Immature natural killer cell (primary cell): ENCODE measurements at regions not wholly inside any gene's neighbourhood (a gene's known extent, or its start where the extent isn't known, plus 50 kb on each side); places are given as distances from the start of the nearest gene placed in this dataset.

Experiments used
- DNase-seq, 3 donors: peaks; one replicate each; pipeline ENCODE4 v3.0.0; 2022; ENCODE audit warnings: mixed read lengths in 1 of 3
- H3K27ac Mint-ChIP-seq, 6 donors: one replicate each; pipeline ENCODE4 v1.8.0; 2020; ENCODE audit warnings: mixed read lengths in 6 of 6, mild to moderate bottlenecking in 5 of 6, inconsistent platforms in 4 of 6, moderate library complexity in 3 of 6
- H3K27me3 Mint-ChIP-seq, 3 donors: one replicate each; pipeline ENCODE4 v1.8.0; 2020 to 2021; ENCODE audit warnings: low read depth in 3 of 3, mild to moderate bottlenecking in 3 of 3, mixed read lengths in 3 of 3, moderate library complexity in 3 of 3, inconsistent platforms in 1 of 3
- H3K36me3 Mint-ChIP-seq, 3 donors: one replicate each; pipeline ENCODE4 v1.8.0; 2020; ENCODE audit warnings: mixed read lengths in 3 of 3, inconsistent platforms in 2 of 3, mild to moderate bottlenecking in 2 of 3
- H3K4me1 Mint-ChIP-seq, 2 donors: one replicate each; pipeline ENCODE4 v1.8.0; 2020; ENCODE audit warnings: inconsistent platforms in 2 of 2, mild to moderate bottlenecking in 2 of 2, mixed read lengths in 2 of 2, moderate library complexity in 1 of 2
- H3K4me3 Mint-ChIP-seq, 5 donors: one replicate each; pipeline ENCODE4 v1.8.0; 2020; ENCODE audit warnings: mild to moderate bottlenecking in 5 of 5, mixed read lengths in 5 of 5, inconsistent platforms in 3 of 5, moderate library complexity in 3 of 5
- H3K9me3 Mint-ChIP-seq, 6 donors: one replicate each; pipeline ENCODE4 v1.8.0; 2020; ENCODE audit warnings: mild to moderate bottlenecking in 6 of 6, mixed read lengths in 6 of 6, inconsistent platforms in 4 of 6, moderate library complexity in 3 of 6

DNA sequence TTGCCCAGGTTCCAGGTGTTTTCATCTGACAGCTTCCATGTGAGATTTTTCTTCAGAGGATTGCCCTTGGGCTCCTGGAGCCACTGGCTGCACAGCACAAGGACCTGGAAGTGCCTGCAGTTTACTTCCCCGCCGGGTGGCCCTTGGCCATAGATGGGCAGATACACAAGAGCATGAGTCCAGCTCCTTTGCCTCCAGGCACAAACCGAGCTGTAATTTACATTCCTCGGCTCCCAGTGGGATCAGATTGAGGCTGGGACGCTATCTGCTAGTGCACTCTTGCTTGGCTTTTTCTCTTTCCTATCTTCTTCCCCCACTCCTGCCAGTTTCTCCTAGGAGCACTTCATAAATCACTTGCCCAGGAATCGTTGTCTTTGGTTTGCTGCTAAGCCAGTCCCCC, 85.4 kb upstream of the RALY start:
- no peaks in the 10 kb centered on the region for H3K9me3 Mint-ChIP-seq
- peaks cover 0 to 8% (median 0%) of the 10 kb centered on the region in 3 donors for H3K27me3 Mint-ChIP-seq
- H3K27ac Mint-ChIP-seq = no peak overlapping the region

DNA sequence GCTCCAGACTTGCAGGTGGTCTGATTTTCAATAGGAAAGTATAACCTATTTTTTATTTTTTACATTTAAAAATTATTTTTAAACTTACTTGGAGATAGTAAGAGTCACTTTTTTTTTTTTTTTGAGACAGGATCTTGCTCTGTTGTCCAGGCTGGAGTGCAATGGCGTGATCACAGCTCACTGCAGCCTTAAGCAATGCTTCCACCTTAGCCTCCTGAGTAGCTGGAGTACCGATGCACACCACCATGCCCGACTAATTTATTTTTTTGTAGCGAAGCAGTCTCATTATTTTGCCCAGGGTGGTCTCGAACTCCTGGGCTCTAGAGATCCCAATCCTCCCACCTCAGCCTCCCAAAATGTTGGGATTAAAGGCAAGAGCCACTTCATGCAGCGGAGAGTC, 84.8 kb upstream of the RALY start:
- H3K4me1 Mint-ChIP-seq = no peaks in the 10 kb centered on the region
- H3K27ac Mint-ChIP-seq = no peak overlapping the region
- no peaks in the 10 kb centered on the region for H3K36me3 Mint-ChIP-seq
- no peaks in the 10 kb centered on the region for H3K9me3 Mint-ChIP-seq
- H3K4me3 Mint-ChIP-seq = no peak overlapping the region
- peaks cover 0 to 11% (median 0%) of the 10 kb centered on the region in 3 donors for H3K27me3 Mint-ChIP-seq
- DNase-seq = no peak

More for the DNA sequence above, 85.4 kb upstream of the RALY start:
- Mint-ChIP-seq H3K4me1 (no peaks in the 10 kb centered on the region), H3K4me3 (no peak overlapping the region), H3K36me3 (no peaks in the 10 kb centered on the region)
- no peak for DNase-seq

DNA sequence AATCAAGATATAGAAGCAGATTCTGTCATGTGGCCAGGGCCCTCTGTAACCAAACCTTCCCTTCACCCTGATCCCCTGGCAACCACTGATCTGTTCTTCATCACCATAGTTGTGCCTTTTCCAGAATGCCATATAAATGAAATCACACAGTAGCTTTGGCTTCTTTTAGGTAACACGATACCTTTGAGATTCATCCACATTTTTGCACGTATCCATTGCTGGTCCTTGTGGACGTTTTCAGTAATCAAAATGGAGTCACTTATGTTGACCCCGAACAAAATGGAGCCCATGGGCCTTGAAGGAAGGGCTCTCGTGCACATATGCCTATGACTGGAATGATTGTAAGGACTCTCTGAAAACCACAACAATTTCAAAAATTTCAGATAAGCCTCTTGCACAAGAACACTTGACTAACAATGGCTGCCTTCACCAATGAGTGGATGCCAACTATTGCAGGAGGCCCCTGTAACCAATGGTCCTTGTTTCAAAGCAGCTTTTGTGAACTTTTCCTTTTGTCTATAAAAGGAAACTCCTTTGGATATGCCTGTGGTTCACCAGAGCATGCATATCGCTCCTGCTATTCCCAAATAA, 84.3 kb upstream of the RALY start:
- Mint-ChIP-seq H3K36me3 (no peaks in the 10 kb centered on the region), H3K27ac (no peak overlapping the region), H3K4me1 (no peaks in the 10 kb centered on the region), H3K9me3 (no peaks in the 10 kb centered on the region), H3K4me3 (no peak overlapping the region), H3K27me3 (peaks cover 0 to 11% (median 0%) of the 10 kb centered on the region in 3 donors)
- DNase-seq = no peak

DNA sequence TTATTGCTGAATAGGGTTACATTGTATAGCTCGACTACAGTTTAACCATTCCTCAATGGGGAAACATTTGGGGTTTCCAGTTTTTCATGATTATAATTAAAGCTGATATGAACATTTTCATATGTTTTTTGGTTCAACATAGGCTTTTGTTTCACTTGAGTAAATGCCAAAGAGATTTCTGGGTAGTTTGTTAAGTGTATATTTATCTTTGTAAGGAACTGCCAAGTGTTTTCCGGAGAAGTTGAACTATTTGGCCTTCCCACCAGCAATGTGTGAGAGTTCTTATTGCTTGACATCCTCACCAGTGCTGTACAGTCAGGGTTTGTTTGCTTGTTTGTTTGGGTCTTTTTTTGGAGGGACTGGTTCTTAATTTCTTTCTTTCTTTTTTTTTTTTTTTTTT, 83.7 kb upstream of the RALY start:
- Mint-ChIP-seq H3K4me3 (no peak overlapping the region), H3K9me3 (no peaks in the 10 kb centered on the region), H3K4me1 (no peaks in the 10 kb centered on the region), H3K27me3 (peaks cover 0 to 11% (median 0%) of the 10 kb centered on the region in 3 donors), H3K27ac (no peak overlapping the region), H3K36me3 (no peaks in the 10 kb centered on the region)
- no peak for DNase-seq

DNA sequence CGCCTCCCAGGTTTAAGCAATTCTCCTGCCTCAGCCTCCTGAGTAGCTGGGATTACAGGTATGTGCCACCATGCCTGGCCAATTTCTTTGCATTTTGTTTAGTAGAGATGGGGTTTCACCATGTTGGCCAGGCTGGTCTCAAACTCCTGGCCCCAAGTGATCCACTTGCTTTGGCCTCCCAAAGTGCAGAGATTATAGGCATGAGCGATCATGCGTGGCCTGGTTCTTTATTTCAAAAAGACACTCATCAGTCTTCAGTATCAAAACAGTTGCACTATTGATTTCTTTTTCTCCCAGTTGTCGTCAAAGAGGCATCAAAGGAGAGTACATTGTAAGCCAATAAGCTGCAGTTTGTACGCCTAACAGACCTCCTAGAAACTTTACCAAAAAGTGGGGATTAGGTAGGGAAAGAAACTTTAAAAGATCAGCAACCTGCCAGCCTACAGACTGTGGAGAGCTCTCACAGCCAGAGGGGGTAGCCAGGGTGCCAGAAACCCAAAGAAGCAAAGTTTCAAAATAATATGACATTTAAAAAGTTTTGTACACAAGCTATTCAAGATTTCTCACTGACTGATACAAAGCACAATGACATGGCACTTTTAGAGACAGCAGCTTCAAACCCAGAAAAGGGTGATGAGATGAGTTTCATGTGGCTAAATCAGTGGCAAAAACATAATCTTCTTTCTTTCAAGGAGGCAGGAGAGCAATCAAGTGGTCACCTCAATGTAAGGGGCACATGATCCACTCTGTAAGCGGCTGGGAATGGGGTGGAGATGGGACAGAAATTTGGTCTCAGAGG, 83.0 kb upstream of the RALY start:
- H3K9me3 Mint-ChIP-seq = no peaks in the 10 kb centered on the region
- H3K4me3 Mint-ChIP-seq = no peak overlapping the region
- no peaks in the 10 kb centered on the region for H3K36me3 Mint-ChIP-seq
- DNase-seq = no peak
- H3K4me1 Mint-ChIP-seq = no peaks in the 10 kb centered on the region
- H3K27me3 Mint-ChIP-seq = peaks cover 0 to 12% (median 2%) of the 10 kb centered on the region in 3 donors
- no peak overlapping the region for H3K27ac Mint-ChIP-seq

DNA sequence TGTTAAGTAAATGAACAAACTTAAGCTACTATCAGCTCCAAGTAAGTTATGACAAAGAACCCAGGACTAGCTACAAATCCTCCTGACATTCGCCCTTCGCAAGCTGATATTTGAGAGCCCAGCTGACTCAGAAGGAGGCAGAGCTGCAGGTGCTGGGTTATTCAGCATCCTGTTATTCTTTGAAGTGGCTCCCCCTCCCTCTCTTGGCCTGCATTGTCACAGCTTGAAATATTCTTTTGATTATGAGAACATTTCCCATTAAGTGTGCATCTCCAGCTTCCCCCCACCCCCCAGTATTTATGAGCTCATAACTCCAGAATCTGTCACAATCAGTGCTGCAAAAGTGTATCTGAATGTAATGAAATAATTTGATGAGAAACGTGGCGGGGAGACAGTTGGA, 78.8 kb upstream of the RALY start:
- no peak overlapping the region for H3K27ac Mint-ChIP-seq
- no peak overlapping the region for H3K4me3 Mint-ChIP-seq
- peaks cover 2 to 14% (median 4%) of the 10 kb centered on the region in 3 donors for H3K27me3 Mint-ChIP-seq

DNA sequence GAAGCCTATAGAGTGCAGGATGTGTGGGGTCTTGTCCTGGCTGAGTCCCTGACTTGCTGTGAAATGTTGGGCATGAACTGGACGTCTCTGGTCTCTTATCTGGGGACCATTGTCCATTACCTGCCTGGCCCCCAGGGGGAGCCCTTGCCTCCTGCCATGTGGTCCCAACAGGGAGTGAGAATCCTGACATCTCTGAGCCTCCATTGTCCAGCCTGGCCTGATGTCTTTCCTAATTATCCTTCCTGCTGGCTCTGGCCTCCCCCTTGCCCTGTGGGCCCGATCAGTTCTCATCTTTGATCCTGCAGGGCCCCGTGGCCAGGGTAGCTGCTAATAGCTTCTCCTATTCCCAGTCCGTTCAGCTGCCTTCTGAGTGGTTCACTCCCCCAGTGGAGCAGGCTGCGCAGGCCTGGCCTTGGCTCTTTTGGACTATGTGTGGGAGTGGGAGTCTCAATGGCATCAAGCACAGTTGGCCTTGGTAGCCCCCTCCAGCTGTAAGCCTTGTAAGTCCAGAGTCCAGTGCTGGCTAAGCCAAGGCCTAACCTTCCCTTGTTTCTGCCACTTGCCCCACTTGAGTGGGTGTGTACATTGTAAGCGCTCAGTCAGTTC, 77.9 kb upstream of the RALY start:
- Mint-ChIP-seq H3K4me1 (no peaks in the 10 kb centered on the region), H3K9me3 (no peaks in the 10 kb centered on the region), H3K27me3 (peaks cover 2 to 12% (median 4%) of the 10 kb centered on the region in 3 donors), H3K27ac (no peak overlapping the region), H3K36me3 (no peaks in the 10 kb centered on the region), H3K4me3 (no peak overlapping the region)
- peak; percentile 41 to 48 (median 47) for DNase-seq

More for the DNA sequence above, 78.8 kb upstream of the RALY start:
- Mint-ChIP-seq H3K9me3 (no peaks in the 10 kb centered on the region), H3K36me3 (no peaks in the 10 kb centered on the region), H3K4me1 (no peaks in the 10 kb centered on the region)
- no peak for DNase-seq

DNA sequence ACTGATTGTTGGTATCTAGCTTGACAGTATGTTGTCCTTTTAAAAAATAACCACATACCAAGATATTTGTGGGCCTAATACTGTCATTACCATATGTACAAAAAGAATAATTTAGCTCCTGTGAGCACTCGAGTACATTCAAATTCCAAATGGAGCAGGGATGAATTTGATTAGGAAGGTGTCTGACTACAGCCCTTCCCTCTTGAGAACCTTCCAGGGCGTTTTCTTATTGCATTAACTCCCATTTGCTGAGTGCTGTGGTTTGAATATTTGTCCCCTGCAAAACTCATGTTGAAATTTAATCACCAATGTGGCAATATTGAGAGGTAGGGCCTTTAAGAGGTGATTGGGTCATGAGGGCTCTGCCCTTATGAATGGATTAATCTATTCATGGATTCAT, 76.9 kb upstream of the RALY start:
- Mint-ChIP-seq H3K27ac (no peak overlapping the region), H3K4me1 (no peaks in the 10 kb centered on the region), H3K4me3 (no peak overlapping the region), H3K9me3 (no peaks in the 10 kb centered on the region), H3K27me3 (peaks cover 2 to 10% (median 4%) of the 10 kb centered on the region in 3 donors), H3K36me3 (no peaks in the 10 kb centered on the region)
- DNase-seq = no peak

DNA sequence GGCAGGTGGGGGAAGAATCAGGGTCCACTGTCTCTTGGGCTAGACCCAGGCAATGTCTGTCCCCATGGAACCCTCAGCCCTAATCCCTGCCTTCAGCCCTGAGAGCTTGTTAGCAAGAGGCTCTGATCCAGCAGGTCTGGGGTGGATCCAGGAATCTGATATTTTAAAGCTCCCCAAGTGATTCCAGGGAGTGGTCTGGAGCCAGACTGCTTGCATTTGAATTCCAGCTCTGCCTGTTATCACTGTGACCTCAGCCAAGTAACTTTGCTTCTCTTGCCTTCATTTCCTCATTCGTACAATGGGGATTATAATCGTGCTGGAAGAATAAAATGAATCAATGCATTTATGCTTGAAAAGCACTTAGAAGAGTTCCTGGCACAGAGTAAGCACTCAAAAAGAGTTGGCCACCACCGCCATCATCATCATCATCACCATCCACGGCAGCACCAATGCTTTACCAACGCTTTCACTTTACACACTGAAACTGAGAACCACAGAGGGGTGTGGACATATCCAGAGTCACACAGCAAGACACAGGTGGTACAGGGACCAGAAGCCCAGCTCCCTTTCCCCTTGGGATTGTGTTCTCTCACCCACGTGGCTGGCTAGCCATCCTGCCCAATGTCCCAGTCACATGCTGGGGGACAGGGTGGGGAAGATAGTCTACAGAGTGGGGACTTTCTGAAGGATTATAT, 75.7 kb upstream of the RALY start:
- H3K4me3 Mint-ChIP-seq = no peak overlapping the region
- peaks cover 2 to 8% (median 4%) of the 10 kb centered on the region in 3 donors for H3K27me3 Mint-ChIP-seq
- no peak for DNase-seq
- no peaks in the 10 kb centered on the region for H3K36me3 Mint-ChIP-seq
- no peaks in the 10 kb centered on the region for H3K9me3 Mint-ChIP-seq
- H3K4me1 Mint-ChIP-seq = no peaks in the 10 kb centered on the region
- no peak overlapping the region for H3K27ac Mint-ChIP-seq

DNA sequence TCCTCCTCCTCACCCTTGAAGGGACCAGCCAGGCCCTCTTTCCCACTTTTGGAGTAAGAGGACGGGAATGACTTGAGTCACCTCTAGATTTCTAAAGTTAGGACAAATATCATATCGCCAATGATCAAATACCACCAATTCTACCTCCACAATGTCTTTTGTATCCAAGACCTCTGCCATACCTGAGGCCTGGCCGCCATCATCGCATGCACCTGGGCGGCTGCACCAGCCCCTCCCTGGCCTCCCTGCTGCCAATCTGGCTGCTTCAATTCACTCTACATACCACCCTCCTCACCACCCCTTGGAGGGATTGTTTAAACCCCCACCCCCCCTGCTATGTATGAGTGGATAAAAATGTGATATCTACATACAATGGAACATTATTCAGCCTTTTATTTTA, 75.0 kb upstream of the RALY start:
- no peaks in the 10 kb centered on the region for H3K9me3 Mint-ChIP-seq
- no peak overlapping the region for H3K27ac Mint-ChIP-seq
- H3K27me3 Mint-ChIP-seq = peaks cover 2 to 4% (median 3%) of the 10 kb centered on the region in 3 donors
- no peak for DNase-seq
- H3K36me3 Mint-ChIP-seq = no peaks in the 10 kb centered on the region
- H3K4me1 Mint-ChIP-seq = no peaks in the 10 kb centered on the region
- no peak overlapping the region for H3K4me3 Mint-ChIP-seq

DNA sequence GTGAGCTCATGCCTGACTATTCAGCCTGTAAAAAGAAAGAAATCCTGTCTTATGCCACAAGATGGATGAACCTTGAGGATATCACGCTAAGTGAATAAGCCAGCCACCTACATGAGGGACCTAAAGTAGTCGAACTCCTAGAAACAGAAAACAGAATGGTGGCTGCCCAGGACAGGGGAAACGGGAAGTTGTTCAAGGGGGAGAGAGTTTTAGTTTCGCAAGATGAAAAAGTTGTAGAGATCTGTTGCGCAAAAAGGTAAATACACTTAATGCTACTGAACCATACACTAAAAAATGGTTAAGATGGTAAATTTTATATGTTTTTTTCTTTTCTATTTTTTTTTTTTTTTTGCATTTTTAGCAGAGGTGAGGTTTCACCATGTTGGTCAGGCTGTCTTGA, 74.1 kb upstream of the RALY start:
- H3K9me3 Mint-ChIP-seq = no peaks in the 10 kb centered on the region
- peaks cover 2 to 4% (median 3%) of the 10 kb centered on the region in 3 donors for H3K27me3 Mint-ChIP-seq
- no peak overlapping the region for H3K4me3 Mint-ChIP-seq
- no peaks in the 10 kb centered on the region for H3K4me1 Mint-ChIP-seq
- H3K36me3 Mint-ChIP-seq = no peaks in the 10 kb centered on the region
- no peak overlapping the region for H3K27ac Mint-ChIP-seq
- no peak for DNase-seq

DNA sequence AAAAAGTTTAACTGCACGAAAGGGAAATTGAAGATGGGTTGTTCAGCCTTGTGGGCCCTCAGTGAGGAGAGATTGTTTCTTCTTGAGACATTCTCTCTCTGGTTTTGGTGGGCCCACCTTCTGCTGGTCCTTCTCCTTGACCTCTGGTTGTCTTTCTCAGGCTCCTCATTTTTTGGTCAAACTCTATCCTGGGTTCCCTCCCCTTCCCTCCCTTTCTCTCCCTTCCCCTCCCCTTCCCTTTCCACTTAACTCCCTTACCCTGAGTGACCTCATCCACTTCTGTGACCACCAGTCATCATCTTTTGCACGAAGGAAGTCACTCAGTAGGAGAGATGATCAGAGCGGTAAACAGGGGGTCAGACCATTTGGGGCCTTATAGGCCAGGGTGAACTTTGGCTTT, 71.5 kb upstream of the RALY start:
- Mint-ChIP-seq H3K27me3 (peaks cover 0 to 2% (median 2%) of the 10 kb centered on the region in 3 donors), H3K4me3 (no peak overlapping the region), H3K36me3 (no peaks in the 10 kb centered on the region), H3K27ac (no peak overlapping the region), H3K4me1 (no peaks in the 10 kb centered on the region), H3K9me3 (no peaks in the 10 kb centered on the region)
- DNase-seq = no peak

DNA sequence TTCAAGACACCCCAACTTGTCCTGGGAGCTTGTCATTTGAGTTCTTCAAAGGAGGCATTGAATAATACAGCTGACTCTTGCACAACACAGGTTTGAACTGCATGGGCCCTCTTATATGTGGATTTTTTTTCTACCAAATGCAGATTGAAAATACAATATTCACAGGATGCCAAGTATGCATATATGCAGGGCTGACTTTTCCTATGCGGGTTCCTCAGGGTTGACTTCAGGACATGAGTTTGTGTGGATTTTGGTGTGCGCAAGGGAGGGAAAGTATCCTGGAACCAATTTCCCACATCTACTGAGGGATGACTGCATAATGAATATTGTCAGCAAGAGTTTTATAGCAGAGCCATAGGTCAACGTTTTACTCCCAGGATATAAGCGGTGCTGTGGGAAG, 70.0 kb upstream of the RALY start:
- H3K27me3 Mint-ChIP-seq = peaks cover 0 to 2% (median 2%) of the 10 kb centered on the region in 3 donors
- H3K27ac Mint-ChIP-seq = no peak overlapping the region
- H3K9me3 Mint-ChIP-seq = no peaks in the 10 kb centered on the region
- no peaks in the 10 kb centered on the region for H3K4me1 Mint-ChIP-seq
- H3K36me3 Mint-ChIP-seq = no peaks in the 10 kb centered on the region
- H3K4me3 Mint-ChIP-seq = no peak overlapping the region
- DNase-seq = no peak

DNA sequence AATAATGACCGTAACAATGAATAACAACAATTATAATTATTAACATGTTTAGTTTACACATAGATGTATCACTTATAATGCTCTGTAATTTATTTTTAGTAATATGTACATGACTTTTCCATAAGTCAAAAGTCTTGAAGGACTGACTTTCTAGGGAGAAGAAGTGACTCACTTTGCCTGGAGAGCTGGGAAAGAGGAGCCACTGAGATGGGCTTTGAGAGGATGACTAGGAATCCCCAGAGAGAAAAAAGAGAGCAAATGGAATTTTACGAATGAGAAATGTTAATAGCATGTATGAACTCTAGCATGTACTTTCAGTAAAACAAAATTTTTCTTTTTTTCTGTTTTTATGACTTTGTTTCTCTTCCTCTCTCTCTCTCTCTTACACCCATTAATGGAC, 67.8 kb upstream of the RALY start:
- no peaks in the 10 kb centered on the region for H3K9me3 Mint-ChIP-seq
- H3K36me3 Mint-ChIP-seq = no peaks in the 10 kb centered on the region
- no peaks in the 10 kb centered on the region for H3K4me1 Mint-ChIP-seq
- no peak overlapping the region for H3K4me3 Mint-ChIP-seq
- DNase-seq = no peak
- H3K27ac Mint-ChIP-seq = no peak overlapping the region
- peaks cover 0 to 4% (median 3%) of the 10 kb centered on the region in 3 donors for H3K27me3 Mint-ChIP-seq
